NB4 (cell line): ENCODE measurements at regions not wholly inside any gene's neighbourhood (a gene's known extent, or its start where the extent isn't known, plus 50 kb on each side); places are given as distances from the start of the nearest gene placed in this dataset.

ENCODE experiments used
- DNase-seq: peaks from one replicate; pipeline ENCODE4 v3.0.0; 2010; ENCODE audit warnings: low read depth
- H3K4me3 ChIP-seq: one replicate; pipeline ENCODE4 v1.5.1; 2011; ENCODE audit warnings: mild to moderate bottlenecking, low read depth, low read length, moderate library complexity
- CTCF ChIP-seq: IDR thresholded peaks from one replicate; pipeline ENCODE4 v1.5.1; 2012; ENCODE audit warnings: low read depth, low read length
- MAX ChIP-seq: IDR thresholded peaks from 2 replicates; pipeline ENCODE4 v1.6.1; 2011; ENCODE audit warnings: low read depth, low read length
- MYC ChIP-seq: IDR thresholded peaks from 2 replicates; pipeline ENCODE4 v1.6.1; 2011; ENCODE audit warnings: low read depth, low read length
- POLR2A ChIP-seq: IDR thresholded peaks from 2 replicates; pipeline ENCODE4 v1.6.1; 2011; ENCODE audit warnings: mild to moderate bottlenecking; ENCODE audit not compliant: insufficient read length; ENCODE audit errors: extremely low read depth

GRCh38 chr13:89763005-89763404 is 1584.5 kb upstream of the MIR17HG start:
- no peak for TF ChIP-seq CTCF
- no peak for TF ChIP-seq MAX
- no peak for TF ChIP-seq POLR2A
- TF ChIP-seq MYC, result no peak
- DNase-seq, result no peak
- H3K4me3 ChIP-seq, result no peak overlapping the region

- no peak overlapping the region for H3K4me3 ChIP-seq
- DNase-seq, result no peak
- TF ChIP-seq MAX (no peak), POLR2A (no peak), MYC (no peak), CTCF (no peak)
These were observed 1564.2 kb upstream of the MIR17HG start for GRCh38 chr13:89783221-89783755.

- H3K4me3 ChIP-seq, result no peak overlapping the region
- DNase-seq, result no peak
- TF ChIP-seq MYC, result no peak
- no peak for TF ChIP-seq MAX
- no peak for TF ChIP-seq POLR2A
- no peak for TF ChIP-seq CTCF
These were observed 1563.2 kb upstream of the MIR17HG start for GRCh38 chr13:89784161-89784809.

- no peak overlapping the region for H3K4me3 ChIP-seq
- TF ChIP-seq CTCF (no peak), MYC (no peak), POLR2A (no peak), MAX (no peak)
These were observed 1561.0 kb upstream of the MIR17HG start for GRCh38 chr13:89786531-89786930.

GRCh38 chr13:89790696-89791095 is 1556.8 kb upstream of the MIR17HG start:
- no peak for TF ChIP-seq POLR2A
- TF ChIP-seq MAX, result no peak
- TF ChIP-seq CTCF, result no peak
- TF ChIP-seq MYC, result no peak
- no peak for DNase-seq
- no peak overlapping the region for H3K4me3 ChIP-seq

More at GRCh38 chr13:89786531-89786930, 1561.0 kb upstream of the MIR17HG start:
- no peak for DNase-seq
